OCI-LY1 (cell line): ENCODE measurements at regions not wholly inside any gene's neighbourhood (a gene's known extent, or its start where the extent isn't known, plus 50 kb on each side); places are given as distances from the start of the nearest gene placed in this dataset.

Experiments used
- H2AFZ ChIP-seq: fragments of 200-600 bp; sonication (generic), shearing (Covaris generic); 2 replicates; pipeline ENCODE4 v1.6.0; 2014; ENCODE audit warnings: antibody characterized with exemption, mild to moderate bottlenecking, low read length
- H3F3A ChIP-seq: fragments of 200-600 bp; sonication (generic), shearing (Covaris generic); 2 replicates; pipeline ENCODE4 v1.6.0; 2014; ENCODE audit warnings: mild to moderate bottlenecking, antibody characterized with exemption, low read length, moderate library complexity; ENCODE audit not compliant: insufficient read depth
- H3K27ac ChIP-seq: fragments of 200-600 bp; sonication (generic); 2 replicates; pipeline ENCODE4 v1.5.1; 2014; ENCODE audit warnings: low read length, mixed run types, mild to moderate bottlenecking, low read depth; ENCODE audit not compliant: poor library complexity, severe bottlenecking
- H3K27me3 ChIP-seq: fragments of 200-600 bp; sonication (generic); 2 replicates; pipeline ENCODE4 v1.6.0; 2014; ENCODE audit warnings: antibody characterized with exemption, mild to moderate bottlenecking, low read length, moderate library complexity; ENCODE audit not compliant: insufficient read depth
- H3K36me3 ChIP-seq: fragments of 200-600 bp; sonication (generic); 2 replicates; pipeline ENCODE4 v1.6.1; 2014; ENCODE audit warnings: mild to moderate bottlenecking, antibody characterized with exemption, low read length, moderate library complexity, mixed read lengths; ENCODE audit not compliant: insufficient read depth
- H3K4me1 ChIP-seq: fragments of 200-600 bp; sonication (generic); 2 replicates; pipeline ENCODE4 v1.5.1; 2014; ENCODE audit warnings: mild to moderate bottlenecking, low read length, moderate library complexity; ENCODE audit not compliant: insufficient read depth, severe bottlenecking
- H3K4me2 ChIP-seq: fragments of 200-600 bp; sonication (generic), shearing (Covaris generic); 2 replicates; pipeline ENCODE4 v1.6.1; 2014; ENCODE audit warnings: low read length
- H3K4me3 ChIP-seq: fragments of 200-600 bp; sonication (generic); 2 replicates; pipeline ENCODE4 v1.5.1; 2014; ENCODE audit warnings: low read length, low read depth, mild to moderate bottlenecking, mixed read lengths; ENCODE audit not compliant: poor library complexity, severe bottlenecking
- H3K79me2 ChIP-seq: fragments of 200-600 bp; shearing (Covaris generic); 2 replicates; pipeline ENCODE4 v1.6.1; 2016; ENCODE audit warnings: mixed run types, low read length, mixed read lengths; ENCODE audit not compliant: insufficient read depth
- H3K9ac ChIP-seq: fragments of 200-600 bp; sonication (generic), shearing (Covaris generic); 2 replicates; pipeline ENCODE4 v1.6.1; 2014; ENCODE audit warnings: mild to moderate bottlenecking, low read length, mixed read lengths
- H3K9me2 ChIP-seq: fragments of 200-600 bp; sonication (generic), shearing (Covaris generic); 2 replicates; pipeline ENCODE4 v1.6.1; 2014; ENCODE audit warnings: low read depth, mild to moderate bottlenecking, low read length, mixed read lengths
- H3K9me3 ChIP-seq: fragments of 200-600 bp; shearing (Covaris generic); 2 replicates; pipeline ENCODE4 v1.6.1; 2014; ENCODE audit warnings: low read length, mixed read lengths
- H4K20me1 ChIP-seq: fragments of 200-600 bp; sonication (generic), shearing (Covaris generic); 2 replicates; pipeline ENCODE4 v1.6.0; 2016; ENCODE audit warnings: mild to moderate bottlenecking, low read length; ENCODE audit not compliant: insufficient read depth
- CTCF ChIP-seq: fragments of 200-600 bp; sonication (generic), shearing (Covaris generic); IDR thresholded peaks from 2 replicates; pipeline ENCODE4 v1.5.1; 2017; ENCODE audit warnings: mild to moderate bottlenecking, antibody characterized with exemption, low read length, moderate library complexity, mixed read lengths
- EZH2 ChIP-seq: fragments of 200-600 bp; sonication (generic), shearing (Covaris generic); IDR thresholded peaks from 2 replicates; pipeline ENCODE4 v1.8.0; 2017; ENCODE audit warnings: borderline replicate concordance, mixed run types, mild to moderate bottlenecking, antibody characterized with exemption, low read length, moderate library complexity, mixed read lengths

DNA sequence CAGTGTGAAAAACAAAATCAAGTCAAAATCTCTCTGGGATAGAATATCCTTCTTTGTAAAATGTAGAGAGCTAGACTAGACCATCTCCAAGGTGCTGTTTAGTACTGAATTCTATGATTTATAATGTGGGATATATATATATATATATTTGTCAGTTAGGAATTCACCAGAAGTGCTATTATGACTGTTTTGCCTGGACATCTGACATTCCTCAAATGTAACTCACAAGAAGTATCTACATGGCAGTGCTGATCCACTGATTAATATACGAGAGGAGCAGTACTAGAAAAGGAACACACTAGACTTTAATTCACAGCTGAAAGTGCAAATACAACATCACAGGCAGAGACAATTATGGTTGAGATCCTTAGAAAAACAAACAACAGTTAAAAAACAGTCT, 208.9 kb downstream of the GBA3 start:
- no peaks in the 10 kb centered on the region for H3K9me3 ChIP-seq

DNA sequence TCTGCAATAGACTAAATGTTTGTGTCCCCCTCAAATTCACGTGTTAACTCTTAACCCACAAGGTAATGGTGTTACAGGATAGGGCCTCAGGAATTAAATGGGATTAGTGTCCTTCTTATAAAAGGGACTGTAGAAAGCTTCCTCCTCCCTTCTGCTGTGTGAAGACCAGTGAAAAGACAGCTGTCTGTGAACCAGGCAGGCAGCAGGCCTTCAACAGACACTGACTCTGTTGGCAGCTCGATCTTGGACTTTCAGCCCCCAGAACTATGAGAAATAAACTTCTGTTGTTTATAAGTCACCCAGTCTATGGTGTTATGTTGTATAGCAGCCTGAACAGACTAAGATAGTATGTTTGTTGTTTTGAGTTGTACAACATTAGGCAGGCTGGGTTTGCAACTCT, 208.1 kb downstream of the GBA3 start:
- Histone ChIP-seq H3K4me1 (no peaks in the 10 kb centered on the region), H3F3A (no peaks in the 10 kb centered on the region), H3K9me2 (no peaks in the 10 kb centered on the region), H3K27me3 (no peaks in the 10 kb centered on the region), H3K79me2 (no peaks in the 10 kb centered on the region), H4K20me1 (no peaks in the 10 kb centered on the region), H3K36me3 (no peaks in the 10 kb centered on the region), H3K4me2 (no peak overlapping the region), H2AFZ (no peak overlapping the region), H3K27ac (no peak overlapping the region), H3K9ac (no peak overlapping the region), H3K9me3 (no peaks in the 10 kb centered on the region), H3K4me3 (no peak overlapping the region)
- TF ChIP-seq CTCF = no peak
- TF ChIP-seq EZH2 = no peak

More for the DNA sequence above, 208.9 kb downstream of the GBA3 start:
- TF ChIP-seq EZH2 (no peak), CTCF (no peak)
- Histone ChIP-seq H3K4me1 (no peaks in the 10 kb centered on the region), H3K9me2 (no peaks in the 10 kb centered on the region), H3K36me3 (no peaks in the 10 kb centered on the region), H3K27ac (no peak overlapping the region), H3K4me2 (no peak overlapping the region), H3K27me3 (no peaks in the 10 kb centered on the region), H3K79me2 (no peaks in the 10 kb centered on the region), H3F3A (no peaks in the 10 kb centered on the region), H3K4me3 (no peak overlapping the region), H2AFZ (no peak overlapping the region), H4K20me1 (no peaks in the 10 kb centered on the region), H3K9ac (no peak overlapping the region)

GRCh38 chr4:22897520-22898108, 204.9 kb downstream of the GBA3 start:
- Histone ChIP-seq H2AFZ (no peak overlapping the region), H3K9ac (no peak overlapping the region), H3K36me3 (no peaks in the 10 kb centered on the region), H3F3A (no peaks in the 10 kb centered on the region), H3K4me1 (no peaks in the 10 kb centered on the region), H3K4me2 (no peak overlapping the region), H3K9me3 (no peaks in the 10 kb centered on the region), H3K27ac (no peak overlapping the region), H3K9me2 (no peaks in the 10 kb centered on the region), H4K20me1 (no peaks in the 10 kb centered on the region), H3K27me3 (no peaks in the 10 kb centered on the region), H3K79me2 (no peaks in the 10 kb centered on the region), H3K4me3 (no peak overlapping the region)
- TF ChIP-seq EZH2 (no peak), CTCF (peak; percentile 48)
